HG02623 (cell line): ENCODE measurements at regions not wholly inside any gene's neighbourhood (a gene's known extent, or its start where the extent isn't known, plus 50 kb on each side); places are given as distances from the start of the nearest gene placed in this dataset.

ENCODE experiments used
- ATAC-seq: cut with Tn5 transposase; IDR thresholded peaks from one replicate; pipeline ENCODE4 v1.9.1; 2021; ENCODE audit warnings: moderate library complexity; ENCODE audit not compliant: unreplicated experiment

GRCh38 chr2:104280216-104280615, 573.7 kb upstream of the POU3F3 start:
- ATAC-seq, result no peak

GRCh38 chr2:104286841-104287240, 567.1 kb upstream of the POU3F3 start:
- no peak for ATAC-seq

DNA sequence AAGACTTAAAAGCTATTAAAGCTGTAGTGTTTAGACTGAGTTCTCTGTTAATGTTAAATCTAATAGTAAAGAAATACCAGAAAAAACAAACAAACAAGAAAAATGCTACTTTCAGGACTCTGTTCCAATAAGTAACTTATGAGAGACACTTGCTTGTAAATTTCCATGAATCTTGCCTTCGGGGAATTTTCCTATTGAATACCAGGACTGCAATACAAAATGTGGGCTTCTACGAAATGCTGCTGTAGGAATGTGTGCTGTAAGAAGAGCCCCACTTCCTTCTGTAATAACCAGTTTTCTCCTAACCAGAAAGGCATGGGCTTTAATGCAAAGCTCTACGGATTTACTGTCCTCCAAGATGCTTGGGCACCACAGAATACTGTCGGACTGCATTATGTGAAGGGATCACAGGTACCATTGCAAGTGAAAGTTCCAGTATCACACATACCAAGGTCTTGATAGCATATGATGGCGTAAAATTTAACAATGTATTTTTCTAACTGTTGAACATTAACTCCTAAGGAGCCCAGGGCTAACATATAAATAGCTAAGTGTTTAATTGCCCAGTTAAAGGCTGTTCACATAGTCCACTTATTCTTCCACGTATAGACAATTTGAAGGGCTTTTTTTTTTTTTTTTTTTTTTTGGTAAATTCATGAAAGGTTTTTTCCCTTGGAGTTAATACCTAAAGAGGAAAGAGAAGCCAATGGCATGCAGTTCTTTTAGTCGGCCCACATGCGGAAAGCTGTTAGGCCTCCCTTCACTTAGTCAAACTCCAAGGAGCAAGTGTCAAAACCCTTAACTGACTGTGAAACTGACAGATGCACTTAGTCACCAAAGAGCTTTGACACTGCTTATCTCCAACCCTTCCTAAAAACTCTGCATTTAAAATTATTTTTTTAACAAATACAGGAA, 564.0 kb upstream of the POU3F3 start:
- no peak for ATAC-seq

DNA sequence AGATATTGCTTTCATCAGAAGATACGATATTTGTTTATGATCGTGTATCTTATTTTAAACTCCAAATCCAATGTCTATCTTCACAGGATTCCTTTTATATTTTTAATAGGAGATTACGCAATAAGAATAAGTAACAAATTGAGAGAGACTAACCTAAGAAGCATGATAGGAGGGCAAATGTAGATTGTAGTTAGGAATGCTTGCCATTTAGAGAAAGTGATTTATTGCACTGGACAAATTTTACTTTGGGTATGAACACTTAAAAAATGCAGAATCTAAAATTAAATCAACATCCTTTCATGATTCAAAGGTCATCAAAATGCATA, 563.4 kb upstream of the POU3F3 start:
- ATAC-seq, result no peak

GRCh38 chr2:104312684-104313083, 541.2 kb upstream of the POU3F3 start:
- no peak for ATAC-seq

DNA sequence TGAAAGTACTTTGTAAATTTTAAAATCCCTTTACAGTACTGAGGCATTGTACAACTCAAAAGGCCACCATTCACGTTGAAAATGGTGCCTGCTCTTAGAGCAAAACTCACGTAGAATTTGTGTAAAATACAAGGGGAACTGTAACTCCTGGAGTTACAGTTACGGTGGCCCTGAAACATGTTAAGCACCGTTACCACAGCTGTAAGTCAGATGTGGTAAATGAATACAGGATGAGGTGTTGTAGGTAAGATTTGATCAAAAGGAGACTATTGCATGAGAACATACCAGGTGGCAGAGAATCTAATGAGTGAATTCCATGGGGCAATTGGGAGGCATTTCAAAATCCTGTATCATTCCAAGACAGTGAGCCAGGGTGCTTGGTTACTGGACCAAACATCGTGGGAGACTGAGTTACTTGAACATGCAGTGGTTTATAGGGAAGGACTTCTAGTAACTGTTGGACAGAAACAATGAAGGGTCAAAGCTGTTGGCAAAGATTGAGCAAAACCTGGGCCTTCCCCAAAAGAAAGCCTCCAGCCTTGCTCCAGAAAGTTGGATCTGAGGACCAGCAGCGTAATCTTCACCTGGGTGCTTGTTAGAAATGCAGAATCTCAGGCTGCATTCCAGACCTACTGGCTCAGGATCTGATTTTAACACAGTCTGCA, 535.8 kb upstream of the POU3F3 start:
- no peak for ATAC-seq

DNA sequence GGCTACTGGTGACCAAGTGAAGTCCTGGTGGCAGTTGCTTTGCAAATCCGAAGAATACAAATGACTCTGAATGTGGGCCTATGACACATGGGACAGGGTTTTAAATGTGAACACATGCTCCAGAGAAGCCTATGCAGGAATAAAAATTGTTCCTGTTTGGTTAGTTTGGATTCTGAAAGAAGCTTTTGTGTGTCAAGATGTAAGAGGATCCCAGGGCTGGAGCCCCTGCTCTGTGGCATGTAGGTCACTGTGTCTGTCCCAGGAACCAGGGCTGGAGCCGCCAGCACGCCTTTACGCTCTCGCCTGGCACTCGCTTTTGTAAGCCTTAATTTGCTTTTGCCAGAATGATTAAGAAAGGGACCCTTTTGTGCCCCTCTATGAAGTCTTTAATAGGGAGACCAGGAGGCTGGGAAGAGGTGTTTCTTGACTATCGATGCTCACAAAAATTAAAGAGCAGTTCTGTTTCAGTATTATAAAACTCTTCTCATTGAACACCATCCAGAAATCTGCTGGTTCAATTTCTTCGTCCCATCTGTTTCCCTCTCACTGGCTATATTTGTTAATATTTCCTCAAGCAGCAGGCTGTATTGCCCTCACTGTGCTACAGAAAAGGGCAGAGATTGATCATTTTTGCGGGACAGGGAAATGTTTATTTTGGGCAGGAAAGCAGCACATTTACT, 532.7 kb upstream of the POU3F3 start:
- ATAC-seq, result no peak

DNA sequence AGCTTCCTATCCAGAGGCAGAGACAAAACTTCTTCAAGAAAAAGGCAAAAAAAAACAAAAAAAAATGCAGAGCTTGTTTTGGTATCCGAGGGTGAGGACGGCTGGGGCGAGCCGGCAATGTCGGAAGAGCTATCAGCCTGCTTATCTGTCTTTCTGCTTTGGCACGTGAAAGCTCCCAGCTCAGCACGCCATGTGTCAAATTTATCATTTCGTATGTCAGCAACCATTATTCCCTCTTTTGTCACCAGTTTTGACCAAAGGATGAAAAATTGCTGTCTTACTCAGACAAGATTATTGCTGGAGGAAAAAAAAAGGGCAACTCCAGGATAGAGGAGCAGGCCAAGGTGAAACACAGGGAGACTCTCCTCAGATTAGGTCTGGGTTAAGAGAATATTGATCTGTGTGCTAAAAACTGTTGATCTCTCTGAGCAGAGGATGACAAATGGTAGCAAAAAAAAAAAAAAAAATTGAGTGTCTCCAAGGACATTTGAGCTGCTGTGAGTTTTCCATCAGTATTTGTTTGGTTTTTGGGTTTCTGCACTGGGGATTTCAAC, 532.0 kb upstream of the POU3F3 start:
- no peak for ATAC-seq

- no peak for ATAC-seq
Measured at GRCh38 chr2:104332731-104333130, 521.2 kb upstream of the POU3F3 start.

DNA sequence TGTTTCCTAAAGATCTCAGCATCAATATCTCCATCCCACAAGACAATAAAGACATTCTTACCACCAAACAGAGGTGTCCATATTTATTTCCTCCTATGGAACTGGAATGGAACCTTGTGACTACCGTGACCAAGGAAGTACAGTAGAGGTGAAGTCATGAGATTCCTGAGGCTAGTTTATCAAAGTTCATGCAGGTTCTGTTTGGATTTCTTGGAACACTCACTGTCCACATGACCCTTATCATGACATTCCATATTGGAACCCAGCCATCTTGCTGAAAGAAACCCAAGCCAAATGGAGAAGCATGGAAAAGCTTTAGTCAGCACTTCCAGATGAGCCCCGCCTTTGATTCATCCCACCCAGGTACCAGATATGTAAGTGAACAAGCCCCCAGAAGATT, 516.0 kb upstream of the POU3F3 start:
- ATAC-seq, result no peak

GRCh38 chr2:104340162-104340561, 513.8 kb upstream of the POU3F3 start:
- ATAC-seq, result no peak

DNA sequence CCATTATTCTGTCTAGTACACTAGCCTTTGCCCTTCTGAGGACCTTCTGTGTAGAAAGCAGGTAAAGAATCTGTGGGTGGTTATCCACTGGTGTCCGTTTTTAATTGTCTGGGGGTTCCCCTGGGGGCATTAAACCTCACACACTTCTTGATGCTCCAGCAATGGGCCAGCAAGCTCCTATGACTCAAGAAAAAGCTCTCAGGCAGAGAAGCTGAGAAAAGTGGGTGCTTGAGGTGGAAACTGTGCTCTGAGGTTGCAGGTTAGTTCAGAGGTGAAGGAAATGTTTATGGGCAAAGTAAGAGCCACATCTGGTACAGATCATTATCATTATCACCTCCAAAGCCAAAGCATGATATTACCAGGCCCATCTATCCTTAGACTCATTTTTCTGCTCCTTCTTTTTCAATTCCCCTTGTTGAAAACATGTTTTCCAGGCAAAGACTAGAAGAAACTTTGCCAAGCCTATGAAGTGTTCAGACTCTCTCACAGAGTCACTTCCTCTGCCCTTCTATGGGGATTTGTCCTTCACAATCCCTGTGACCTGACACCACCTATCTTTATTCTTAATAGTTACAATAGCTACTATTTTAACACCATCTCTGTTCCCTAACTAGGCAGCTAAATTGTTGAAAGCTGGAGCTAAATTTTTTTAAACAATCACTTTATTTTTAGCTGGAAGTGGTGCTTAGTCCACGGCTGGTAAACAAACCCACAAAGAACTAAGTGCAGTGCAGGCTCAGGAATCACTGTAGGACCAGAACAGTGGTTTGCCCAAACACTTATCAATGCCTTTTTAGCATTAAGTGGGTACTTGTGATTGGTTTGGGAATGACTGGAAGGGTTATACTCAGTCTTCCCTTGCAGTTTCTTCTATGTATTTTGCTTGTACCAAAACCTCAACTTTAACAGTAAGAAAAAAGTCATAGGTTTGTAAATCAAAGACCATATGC, 512.8 kb upstream of the POU3F3 start:
- no peak for ATAC-seq

DNA sequence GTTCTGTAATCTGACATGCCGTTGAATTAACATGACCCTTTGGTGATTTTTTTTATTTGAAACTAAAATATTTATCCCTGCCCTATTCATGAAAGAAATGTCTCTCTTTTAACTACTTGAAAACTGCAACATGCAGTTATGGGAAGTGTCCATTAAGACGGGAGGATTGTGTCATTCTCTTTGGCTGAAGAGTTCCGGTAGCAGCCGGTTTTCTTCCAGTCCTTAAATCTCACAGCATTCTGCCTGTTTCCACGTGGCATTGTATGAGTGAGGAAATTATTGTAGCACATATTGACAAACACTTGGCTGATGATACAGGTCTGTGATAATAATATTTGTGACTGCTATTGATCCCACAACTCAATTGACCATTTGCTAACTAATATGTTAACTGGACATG, 509.6 kb upstream of the POU3F3 start:
- ATAC-seq, result no peak

DNA sequence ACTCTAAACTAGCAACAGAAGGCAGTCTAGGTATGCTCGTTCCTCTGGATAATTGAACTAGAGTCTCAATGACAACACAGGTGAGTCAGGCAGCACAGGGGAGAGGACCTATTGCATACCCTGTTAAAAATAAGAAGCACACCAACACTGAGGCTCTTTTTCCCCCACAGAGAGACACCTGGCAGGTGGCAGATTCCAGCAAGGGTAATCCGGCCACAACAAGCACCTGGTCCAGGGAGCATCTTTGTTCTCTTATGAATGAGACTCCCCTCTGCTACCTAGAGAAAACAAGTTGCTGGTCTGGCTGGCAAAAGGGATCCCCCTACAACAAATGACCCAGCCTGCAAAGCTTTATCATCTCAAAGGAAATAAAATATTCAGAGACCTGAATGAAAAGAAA, 508.9 kb upstream of the POU3F3 start:
- no peak for ATAC-seq

DNA sequence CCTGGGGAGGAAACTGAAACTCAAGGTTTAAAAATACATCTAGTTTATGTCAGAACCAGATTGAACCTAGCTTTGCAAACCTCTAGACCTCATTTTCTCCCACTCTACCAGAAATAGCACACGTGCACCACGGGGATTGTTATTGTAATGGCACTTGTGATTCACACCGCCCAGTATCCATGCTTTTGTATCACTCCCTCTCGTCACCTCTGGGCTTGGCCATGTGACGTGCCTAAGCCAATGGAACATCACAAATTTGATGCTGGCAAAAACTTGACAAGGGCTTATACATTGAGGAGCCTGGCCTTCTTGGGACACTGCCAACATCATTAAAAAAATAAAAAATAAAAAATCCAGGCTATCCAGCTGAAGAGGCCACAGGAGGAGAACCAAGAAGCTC, 495.8 kb upstream of the POU3F3 start:
- no peak for ATAC-seq

- no peak for ATAC-seq
Measured at GRCh38 chr2:104361414-104361813, 492.5 kb upstream of the POU3F3 start.

- no peak for ATAC-seq
Measured at GRCh38 chr2:104368089-104368488, 485.8 kb upstream of the POU3F3 start.

GRCh38 chr2:104371087-104371781, 482.7 kb upstream of the POU3F3 start:
- ATAC-seq, result no peak

DNA sequence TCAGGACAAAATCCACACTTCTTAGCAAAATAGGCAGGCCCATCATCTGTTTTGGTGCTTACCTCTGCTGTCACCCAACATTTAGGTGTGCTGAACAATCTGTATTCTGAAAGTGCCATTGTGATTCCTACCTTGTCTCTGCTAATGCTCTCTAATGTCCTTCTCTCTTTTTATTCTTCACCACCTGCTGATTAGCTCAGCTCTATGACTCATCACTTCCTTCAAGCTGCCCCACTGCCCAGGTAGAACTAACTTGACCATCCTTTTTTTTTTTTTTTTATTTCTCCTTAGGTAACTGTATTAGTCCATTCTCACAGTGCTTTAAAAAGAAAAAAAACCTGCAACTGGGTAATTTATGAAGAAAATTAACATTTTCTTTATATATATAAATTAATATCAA, 478.7 kb upstream of the POU3F3 start:
- no peak for ATAC-seq

- ATAC-seq, result peak; percentile 79
Measured at GRCh38 chr2:104378853-104379374, 475.0 kb upstream of the POU3F3 start.
